HepG2 (cell line): ENCODE measurements at regions not wholly inside any gene's neighbourhood (a gene's known extent, or its start where the extent isn't known, plus 50 kb on each side); places are given as distances from the start of the nearest gene placed in this dataset.

Experiments
- ATAC-seq: fragments of 200-7000 bp; cut with Tn5 transposase; 3 replicates; pipeline ENCODE4 v1.9.1; 2020; ENCODE audit warnings: mild to moderate bottlenecking, moderate library complexity
- BruUV-seq: library from RNA; stranded (reverse); fragments of 400-500 nt; replicated peaks from 2 replicates; lab custom pipeline; 2021; lab: Mats Ljungman, UMichigan
- CTCF ChIA-PET: fragments of 300-600 bp; formaldehyde crosslinking; extraction: SDS; loops from one replicate; lab custom pipeline; 2021; ENCODE audit warnings: low total read pairs, inconsistent platforms, low intra/inter-chr PET ratio; lab: Yijun Ruan, JAX
- POLR2A ChIA-PET: fragments of 350-600 bp; sonication (Branson Sonifier 250); formaldehyde crosslinking; loops from one replicate; lab custom pipeline; 2020; ENCODE audit warnings: antibody characterized with exemption, inconsistent platforms; lab: Yijun Ruan, JAX
- DNase-seq: peaks from one replicate; pipeline ENCODE4 v3.0.0-alpha.2; 2015; ENCODE audit warnings: low spot score
- FAIRE-seq: peaks from 3 replicates; lab custom pipeline; 2011; peaks lifted over from hg19 to GRCh38; lab: Jason Lieb, UNC
- H2AFZ ChIP-seq: one replicate; pipeline ENCODE4 v1.6.1; 2011; ENCODE audit warnings: low read length, inconsistent platforms
- H3K27ac ChIP-seq: fragments of 300-600 bp; 3 replicates; pipeline ENCODE4 v1.8.0; 2011; ENCODE audit warnings: mixed run types, mild to moderate bottlenecking, mixed read lengths, low read length, inconsistent platforms; ENCODE audit not compliant: insufficient read depth; ENCODE audit errors: extremely low read length
- H3K27me3 ChIP-seq, 2 experiments: fragments of 200-600 bp in 1 of 2; 2 replicates in 1 of 2; 3 replicates in 1 of 2; pipeline versions ENCODE4 v1.6.0 to v1.8.0; 2011; ENCODE audit warnings: low read length in 2 of 2, mild to moderate bottlenecking in 2 of 2, moderate library complexity in 2 of 2, inconsistent platforms in 1 of 2; ENCODE audit not compliant: insufficient read depth in 2 of 2, control insufficient read depth in 1 of 2
- H3K36me3 ChIP-seq, 2 experiments: fragments of 200-600 bp in 1 of 2; replicated peaks in 1 of 2; 2 replicates in 1 of 2; 3 replicates in 1 of 2; pipeline versions ENCODE4 v1.5.1 to v1.8.0; 2011; ENCODE audit warnings: low read length in 2 of 2, inconsistent platforms in 1 of 2; ENCODE audit not compliant: insufficient read depth in 2 of 2, control insufficient read depth in 1 of 2
- H3K4me1 ChIP-seq: 2 replicates; pipeline ENCODE4 v1.5.1; 2012; ENCODE audit warnings: low read length, inconsistent platforms; ENCODE audit not compliant: insufficient read depth
- H3K4me2 ChIP-seq: 2 replicates; pipeline ENCODE4 v1.6.0; 2011; ENCODE audit warnings: low read depth, low read length, inconsistent platforms
- H3K4me3 ChIP-seq, 3 experiments: fragments of 200-600 bp in 1 of 3; sonication (generic), shearing (Covaris generic) in 1 of 3; replicated peaks in 1 of 3; 2 replicates each; pipeline ENCODE4 v1.5.1; 2011 to 2016; ENCODE audit warnings: low read length in 3 of 3, inconsistent platforms in 2 of 3, low read depth in 2 of 3, mild to moderate bottlenecking in 2 of 3, control low read depth in 1 of 3, mixed read lengths in 1 of 3; ENCODE audit not compliant: insufficient read depth in 1 of 3
- H3K79me2 ChIP-seq: one replicate; pipeline ENCODE4 v1.6.1; 2011; ENCODE audit warnings: low read length, inconsistent platforms; ENCODE audit not compliant: insufficient read depth
- H3K9ac ChIP-seq: 2 replicates; pipeline ENCODE4 v1.6.0; 2011; ENCODE audit warnings: mild to moderate bottlenecking, low read depth, low read length, inconsistent platforms; ENCODE audit not compliant: insufficient read depth
- H3K9me3 ChIP-seq: 2 replicates; pipeline ENCODE4 v1.5.1; 2012; ENCODE audit warnings: mild to moderate bottlenecking, low read length
- H4K20me1 ChIP-seq: 2 replicates; pipeline ENCODE4 v1.6.0; 2011; ENCODE audit warnings: inconsistent platforms, mild to moderate bottlenecking, low read length, moderate library complexity; ENCODE audit not compliant: insufficient read depth
- ASH2L ChIP-seq: fragments of 300-600, 200-600 bp; sonication (generic); IDR thresholded peaks from 2 replicates; pipeline ENCODE4 v1.7.0; 2017; ENCODE audit warnings: low read depth, mild to moderate bottlenecking, moderate library complexity, mixed read lengths, low read length; ENCODE audit not compliant: insufficient read length
- ATF3 ChIP-seq: sonication (generic); formaldehyde crosslinking; IDR thresholded peaks from 2 replicates; pipeline ENCODE4 v1.4.0; 2020; ENCODE audit warnings: missing genetic modification reagents
- CREB1 ChIP-seq, 2 experiments: fragments of 450-650 bp in 1 of 2; IDR thresholded peaks; 2 replicates each; pipeline ENCODE4 v1.6.1; 2016 to 2017; ENCODE audit warnings: control low read depth in 1 of 2, mild to moderate bottlenecking in 1 of 2, missing compliant biosample characterization in 1 of 2, missing genetic modification characterization in 1 of 2
- HCFC1 ChIP-seq: fragments of 150-350 bp; IDR thresholded peaks from 2 replicates; pipeline ENCODE4 v1.6.1; 2014; ENCODE audit warnings: low read depth, low read length
- RBFOX2 ChIP-seq: fragments of 200-400 bp; formaldehyde crosslinking; IDR thresholded peaks from 2 replicates; pipeline ENCODE4 v1.6.1; 2017; ENCODE audit warnings: low read depth, mild to moderate bottlenecking, low read length
- STAG1 ChIP-seq: sonication (generic); formaldehyde crosslinking; IDR thresholded peaks from 2 replicates; pipeline ENCODE4 v1.4.0; 2020; ENCODE audit warnings: missing genetic modification reagents
- ZFY ChIP-seq: sonication (generic); formaldehyde crosslinking; IDR thresholded peaks from 2 replicates; pipeline ENCODE4 v1.4.0; 2020; ENCODE audit warnings: missing genetic modification reagents
- ZNF260 ChIP-seq: sonication (generic); formaldehyde crosslinking; IDR thresholded peaks from 2 replicates; pipeline ENCODE4 v1.4.0; 2020; ENCODE audit warnings: missing genetic modification reagents, low read depth, mild to moderate bottlenecking, borderline replicate concordance
- ZNF556 ChIP-seq: sonication (generic); formaldehyde crosslinking; IDR thresholded peaks from 2 replicates; pipeline ENCODE4 v1.4.0; 2020; ENCODE audit warnings: mild to moderate bottlenecking, missing genetic modification reagents, borderline replicate concordance
- ZNF564 ChIP-seq: sonication (generic); formaldehyde crosslinking; IDR thresholded peaks from 2 replicates; pipeline ENCODE4 v1.8.1; 2023; ENCODE audit warnings: mild to moderate bottlenecking, missing genetic modification reagents
- ZNF577 ChIP-seq: sonication (generic); formaldehyde crosslinking; IDR thresholded peaks from 2 replicates; pipeline ENCODE4 v1.4.0; 2020; ENCODE audit warnings: mild to moderate bottlenecking, low read depth, missing genetic modification reagents, borderline replicate concordance
- ZNF850 ChIP-seq: sonication (generic); formaldehyde crosslinking; conservative IDR thresholded peaks from 2 replicates; pipeline ENCODE4 v1.9.0; 2021; ENCODE audit warnings: mild to moderate bottlenecking, missing genetic modification reagents
- WGBS: methylation state at CpG from one replicate; pipeline ENCODE4 v1.1.6; 2017; ENCODE audit warnings: low lambda C conversion rate; 5-methylcytosine and 5-hydroxymethylcytosine counted together
- in situ Hi-C: cut with HindIII; loops from 2 replicates; pipeline ENCODE4 v1.10.0; 2017; ENCODE audit warnings: low pct_unique_long_range_greater_than_20kb; ENCODE audit not compliant: extremely low pct_ligation_motif_present
- intact Hi-C: fragments of 100-400 bp; cut with micrococcal nuclease; formaldehyde crosslinking; loops from one replicate; pipeline ENCODE4 v1.10.0; 2022; ENCODE audit not compliant: unreplicated experiment
- TF ChIP-seq, protein P1 (sequence below): sonication (generic); formaldehyde crosslinking; IDR thresholded peaks from 2 replicates; pipeline ENCODE4 v1.9.0; 2021; ENCODE audit warnings: missing genetic modification reagents, mild to moderate bottlenecking, borderline replicate concordance
- TF ChIP-seq, protein P2 (sequence below): sonication (generic); formaldehyde crosslinking; IDR thresholded peaks from 2 replicates; pipeline ENCODE4 v1.5.0; 2020; ENCODE audit warnings: missing genetic modification reagents
- TF ChIP-seq, protein P3 (sequence below): sonication (generic); formaldehyde crosslinking; IDR thresholded peaks from 2 replicates; pipeline ENCODE4 v1.4.0; 2020; ENCODE audit warnings: missing genetic modification reagents, mild to moderate bottlenecking, borderline replicate concordance

DNA sequence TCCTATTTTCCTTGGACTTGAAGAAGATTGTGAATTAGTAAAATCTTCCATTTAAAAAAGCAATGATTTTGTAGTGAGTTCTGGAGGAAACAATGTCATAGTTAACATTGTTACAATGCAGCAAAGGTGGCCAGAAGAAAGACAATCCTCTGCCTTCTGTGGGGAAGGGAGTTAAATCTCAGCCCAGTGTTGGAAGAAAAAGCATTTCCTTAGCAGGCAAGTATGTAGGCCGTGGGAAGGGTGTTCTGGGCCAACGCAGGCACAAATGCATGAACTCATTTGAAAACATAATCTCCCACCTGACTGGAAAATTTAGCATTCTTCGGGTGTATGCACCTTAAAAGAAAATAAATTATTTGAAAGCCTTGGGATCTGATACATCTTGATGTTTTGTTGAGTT is 258.6 kb downstream of the ADAMTS20 start:
- no peak for FAIRE-seq
- WGBS: 5% methylated on average over 3 of the region's 3 CpGs
- H3K79me2 ChIP-seq: no peaks in the 10 kb centered on the region
- in situ Hi-C loops: no loop called here
- H3K4me1 ChIP-seq: no peaks in the 10 kb centered on the region
- intact Hi-C loops: no loop called here
- no peaks in the 10 kb centered on the region for H3K36me3 ChIP-seq
- ChIA-PET POLR2A (no interaction called here), CTCF (no interaction called here)
- H2AFZ ChIP-seq: no peak overlapping the region
- TF ChIP-seq RBFOX2 (no peak), ZNF564 (CRISPR knock-in tag) (no peak), STAG1 (no peak), ZNF577 (CRISPR knock-in tag) (no peak), ZNF260 (CRISPR knock-in tag) (no peak), ZFY (CRISPR knock-in tag) (no peak), CREB1 (IDR thresholded peaks at IDR 0.05) (no peak), CREB1 (CRISPR knock-in tag; IDR thresholded peaks at IDR 0.05) (no peak), ZNF850 (CRISPR knock-in tag) (no peak), ASH2L (no peak), HCFC1 (no peak), ZNF556 (CRISPR knock-in tag) (no peak), ATF3 (no peak)
- TF ChIP-seq, protein P1, sequence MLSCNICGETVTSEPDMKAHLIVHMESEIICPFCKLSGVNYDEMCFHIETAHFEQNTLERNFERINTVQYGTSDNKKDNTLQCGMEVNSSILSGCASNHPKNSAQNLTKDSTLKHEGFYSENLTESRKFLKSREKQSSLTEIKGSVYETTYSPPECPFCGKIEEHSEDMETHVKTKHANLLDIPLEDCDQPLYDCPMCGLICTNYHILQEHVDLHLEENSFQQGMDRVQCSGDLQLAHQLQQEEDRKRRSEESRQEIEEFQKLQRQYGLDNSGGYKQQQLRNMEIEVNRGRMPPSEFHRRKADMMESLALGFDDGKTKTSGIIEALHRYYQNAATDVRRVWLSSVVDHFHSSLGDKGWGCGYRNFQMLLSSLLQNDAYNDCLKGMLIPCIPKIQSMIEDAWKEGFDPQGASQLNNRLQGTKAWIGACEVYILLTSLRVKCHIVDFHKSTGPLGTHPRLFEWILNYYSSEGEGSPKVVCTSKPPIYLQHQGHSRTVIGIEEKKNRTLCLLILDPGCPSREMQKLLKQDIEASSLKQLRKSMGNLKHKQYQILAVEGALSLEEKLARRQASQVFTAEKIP (CRISPR knock-in tag): no peak
- TF ChIP-seq, protein P2, sequence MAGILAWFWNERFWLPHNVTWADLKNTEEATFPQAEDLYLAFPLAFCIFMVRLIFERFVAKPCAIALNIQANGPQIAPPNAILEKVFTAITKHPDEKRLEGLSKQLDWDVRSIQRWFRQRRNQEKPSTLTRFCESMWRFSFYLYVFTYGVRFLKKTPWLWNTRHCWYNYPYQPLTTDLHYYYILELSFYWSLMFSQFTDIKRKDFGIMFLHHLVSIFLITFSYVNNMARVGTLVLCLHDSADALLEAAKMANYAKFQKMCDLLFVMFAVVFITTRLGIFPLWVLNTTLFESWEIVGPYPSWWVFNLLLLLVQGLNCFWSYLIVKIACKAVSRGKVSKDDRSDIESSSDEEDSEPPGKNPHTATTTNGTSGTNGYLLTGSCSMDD (CRISPR knock-in tag): no peak
- TF ChIP-seq, protein P3, sequence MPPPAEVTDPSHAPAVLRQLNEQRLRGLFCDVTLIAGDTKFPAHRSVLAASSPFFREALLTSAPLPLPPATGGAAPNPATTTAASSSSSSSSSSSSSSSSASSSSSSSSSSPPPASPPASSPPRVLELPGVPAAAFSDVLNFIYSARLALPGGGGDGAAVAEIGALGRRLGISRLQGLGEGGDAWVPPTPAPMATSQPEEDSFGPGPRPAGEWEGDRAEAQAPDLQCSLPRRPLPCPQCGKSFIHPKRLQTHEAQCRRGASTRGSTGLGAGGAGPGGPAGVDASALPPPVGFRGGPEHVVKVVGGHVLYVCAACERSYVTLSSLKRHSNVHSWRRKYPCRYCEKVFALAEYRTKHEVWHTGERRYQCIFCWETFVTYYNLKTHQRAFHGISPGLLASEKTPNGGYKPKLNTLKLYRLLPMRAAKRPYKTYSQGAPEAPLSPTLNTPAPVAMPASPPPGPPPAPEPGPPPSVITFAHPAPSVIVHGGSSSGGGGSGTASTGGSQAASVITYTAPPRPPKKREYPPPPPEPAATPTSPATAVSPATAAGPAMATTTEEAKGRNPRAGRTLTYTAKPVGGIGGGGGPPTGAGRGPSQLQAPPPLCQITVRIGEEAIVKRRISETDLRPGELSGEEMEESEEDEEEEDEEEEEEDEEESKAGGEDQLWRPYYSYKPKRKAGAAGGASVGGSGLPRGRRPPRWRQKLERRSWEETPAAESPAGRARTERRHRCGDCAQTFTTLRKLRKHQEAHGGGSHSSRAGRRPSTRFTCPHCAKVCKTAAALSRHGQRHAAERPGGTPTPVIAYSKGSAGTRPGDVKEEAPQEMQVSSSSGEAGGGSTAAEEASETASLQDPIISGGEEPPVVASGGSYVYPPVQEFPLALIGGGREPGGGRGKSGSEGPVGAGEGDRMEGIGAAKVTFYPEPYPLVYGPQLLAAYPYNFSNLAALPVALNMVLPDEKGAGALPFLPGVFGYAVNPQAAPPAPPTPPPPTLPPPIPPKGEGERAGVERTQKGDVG (CRISPR knock-in tag): no peak
- H3K9me3 ChIP-seq: no peaks in the 10 kb centered on the region
- no peak for ATAC-seq
- no peak overlapping the region for H3K4me2 ChIP-seq
- no peak overlapping the region for H3K27ac ChIP-seq
- no peak overlapping the region for H3K4me3 ChIP-seq
- no peak for DNase-seq
- BruUV-seq: no TSS peak
- no peak overlapping the region for H3K9ac ChIP-seq
- no peaks in the 10 kb centered on the region for H4K20me1 ChIP-seq
- H3K27me3 ChIP-seq: no peaks in the 10 kb centered on the region; a peak in 1 of 5 replicates
